Neural progenitor cell (in vitro differentiated cells): ENCODE measurements at regions not wholly inside any gene's neighbourhood (a gene's known extent, or its start where the extent isn't known, plus 50 kb on each side); places are given as distances from the start of the nearest gene placed in this dataset.

ENCODE experiments used
- EZH2 ChIP-seq: fragments of 200-600 bp; sonication (generic); IDR thresholded peaks from 2 replicates; pipeline ENCODE4 v1.6.1; 2017; ENCODE audit warnings: antibody characterized with exemption, mild to moderate bottlenecking, moderate library complexity
- EZH2phosphoT487 ChIP-seq: fragments of 200-600 bp; sonication (generic); IDR thresholded peaks from 2 replicates; pipeline ENCODE4 v1.6.1; 2017; ENCODE audit warnings: antibody characterized with exemption
- TF ChIP-seq, protein P1 (sequence below): fragments of 200-600 bp; sonication (generic); IDR thresholded peaks from 2 replicates; pipeline ENCODE4 v1.5.1; 2017; ENCODE audit warnings: antibody characterized with exemption, mild to moderate bottlenecking

- TF ChIP-seq, protein P1, sequence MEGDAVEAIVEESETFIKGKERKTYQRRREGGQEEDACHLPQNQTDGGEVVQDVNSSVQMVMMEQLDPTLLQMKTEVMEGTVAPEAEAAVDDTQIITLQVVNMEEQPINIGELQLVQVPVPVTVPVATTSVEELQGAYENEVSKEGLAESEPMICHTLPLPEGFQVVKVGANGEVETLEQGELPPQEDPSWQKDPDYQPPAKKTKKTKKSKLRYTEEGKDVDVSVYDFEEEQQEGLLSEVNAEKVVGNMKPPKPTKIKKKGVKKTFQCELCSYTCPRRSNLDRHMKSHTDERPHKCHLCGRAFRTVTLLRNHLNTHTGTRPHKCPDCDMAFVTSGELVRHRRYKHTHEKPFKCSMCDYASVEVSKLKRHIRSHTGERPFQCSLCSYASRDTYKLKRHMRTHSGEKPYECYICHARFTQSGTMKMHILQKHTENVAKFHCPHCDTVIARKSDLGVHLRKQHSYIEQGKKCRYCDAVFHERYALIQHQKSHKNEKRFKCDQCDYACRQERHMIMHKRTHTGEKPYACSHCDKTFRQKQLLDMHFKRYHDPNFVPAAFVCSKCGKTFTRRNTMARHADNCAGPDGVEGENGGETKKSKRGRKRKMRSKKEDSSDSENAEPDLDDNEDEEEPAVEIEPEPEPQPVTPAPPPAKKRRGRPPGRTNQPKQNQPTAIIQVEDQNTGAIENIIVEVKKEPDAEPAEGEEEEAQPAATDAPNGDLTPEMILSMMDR = no peak
- TF ChIP-seq EZH2 (no peak), EZH2phosphoT487 (no peak)
Measured at GRCh38 chr1:4597020-4597419, 57.4 kb upstream of the AJAP1 start.
